HT-29 (cell line): ENCODE measurements at regions not wholly inside any gene's neighbourhood (a gene's known extent, or its start where the extent isn't known, plus 50 kb on each side); places are given as distances from the start of the nearest gene placed in this dataset.

Source experiments
- DNase-seq: peaks from one replicate; pipeline ENCODE4 v3.0.0-alpha.2; 2015; ENCODE audit warnings: low spot score

DNA sequence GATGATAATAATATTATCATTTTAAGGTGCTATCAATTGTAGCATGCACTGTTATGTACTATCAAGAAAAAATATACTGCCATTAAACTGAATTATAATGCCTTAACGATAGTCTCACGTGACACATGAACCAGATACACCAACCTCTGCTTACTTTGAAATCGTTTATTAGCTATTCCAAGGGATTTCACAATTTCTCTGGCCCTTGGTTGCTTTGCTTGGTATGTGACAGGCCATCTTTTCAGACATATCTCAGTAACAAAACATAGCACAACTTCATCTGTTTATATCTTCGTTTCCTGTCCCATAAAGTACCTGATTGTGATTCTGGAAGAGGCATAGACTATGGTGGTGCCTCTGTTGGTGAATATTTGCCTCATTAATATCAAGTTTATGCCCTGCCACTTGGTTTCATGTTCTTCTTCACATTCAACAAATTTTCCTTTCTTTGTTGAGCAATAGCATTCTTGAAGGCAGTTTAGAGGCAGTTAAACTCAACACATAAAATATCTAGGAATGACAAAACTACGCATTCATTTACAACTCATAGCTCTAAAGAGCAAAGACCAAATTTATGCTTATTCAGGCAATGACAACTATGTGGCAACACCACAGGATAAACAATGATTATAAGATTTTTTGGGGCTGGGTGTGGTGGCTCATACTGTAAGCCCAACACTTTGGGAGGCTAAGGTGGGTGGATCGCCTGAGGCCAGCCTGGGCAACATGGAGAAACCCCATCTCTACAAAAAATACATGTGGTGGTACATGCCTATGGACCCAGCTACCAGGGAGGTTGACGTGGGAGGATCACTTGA is 84.3 kb downstream of the MCFD2 start:
- no peak for DNase-seq

DNA sequence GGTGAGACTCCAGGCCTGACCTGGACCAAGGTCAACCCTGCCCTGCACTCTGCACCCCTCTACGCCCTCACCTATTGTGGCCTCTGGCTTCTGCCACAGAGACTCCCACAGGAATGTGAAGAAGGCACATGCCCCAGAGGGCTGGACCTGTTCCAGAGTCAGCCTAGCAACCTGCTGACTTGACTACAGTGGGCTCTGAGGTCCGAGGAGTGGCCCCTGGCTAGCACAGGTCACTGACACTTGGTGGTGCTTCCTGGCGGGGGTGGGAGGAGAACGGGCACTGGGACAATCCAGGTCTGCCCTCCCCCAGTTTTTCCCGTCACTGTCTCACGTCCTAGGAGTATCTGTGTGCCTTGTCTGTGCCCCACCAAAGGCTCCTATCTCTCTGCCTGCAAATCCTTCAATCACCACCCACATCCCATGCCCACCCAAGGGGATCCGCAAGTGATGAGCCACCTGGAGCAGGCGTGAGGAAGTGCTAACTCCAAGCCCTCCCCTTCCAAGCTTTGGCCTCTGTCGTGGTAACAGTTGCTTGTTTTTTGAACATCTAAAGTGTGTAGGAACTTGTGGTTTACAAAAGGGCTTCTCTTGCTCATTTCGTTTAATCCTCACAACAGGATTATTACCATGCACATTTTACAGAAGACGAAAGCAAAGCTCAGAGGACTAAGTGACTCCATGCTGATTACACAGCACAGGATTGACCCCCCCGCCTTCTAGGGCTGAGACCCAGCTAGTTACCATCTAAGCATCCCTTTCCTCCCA is 86.2 kb downstream of the MCFD2 start:
- no peak for DNase-seq

- no peak for DNase-seq
Observed at GRCh38 chr2:46828491-46829230, 86.9 kb downstream of the MCFD2 start.

GRCh38 chr2:46828135-46828438 is 87.5 kb downstream of the MCFD2 start:
- DNase-seq = no peak

GRCh38 chr2:46827274-46828134 is 88.1 kb downstream of the MCFD2 start:
- DNase-seq = no peak

- no peak for DNase-seq
Observed at GRCh38 chr2:46826569-46827245, 88.9 kb downstream of the MCFD2 start.

- DNase-seq = no peak
Observed at GRCh38 chr2:46825939-46826568, 89.6 kb downstream of the MCFD2 start.

DNA sequence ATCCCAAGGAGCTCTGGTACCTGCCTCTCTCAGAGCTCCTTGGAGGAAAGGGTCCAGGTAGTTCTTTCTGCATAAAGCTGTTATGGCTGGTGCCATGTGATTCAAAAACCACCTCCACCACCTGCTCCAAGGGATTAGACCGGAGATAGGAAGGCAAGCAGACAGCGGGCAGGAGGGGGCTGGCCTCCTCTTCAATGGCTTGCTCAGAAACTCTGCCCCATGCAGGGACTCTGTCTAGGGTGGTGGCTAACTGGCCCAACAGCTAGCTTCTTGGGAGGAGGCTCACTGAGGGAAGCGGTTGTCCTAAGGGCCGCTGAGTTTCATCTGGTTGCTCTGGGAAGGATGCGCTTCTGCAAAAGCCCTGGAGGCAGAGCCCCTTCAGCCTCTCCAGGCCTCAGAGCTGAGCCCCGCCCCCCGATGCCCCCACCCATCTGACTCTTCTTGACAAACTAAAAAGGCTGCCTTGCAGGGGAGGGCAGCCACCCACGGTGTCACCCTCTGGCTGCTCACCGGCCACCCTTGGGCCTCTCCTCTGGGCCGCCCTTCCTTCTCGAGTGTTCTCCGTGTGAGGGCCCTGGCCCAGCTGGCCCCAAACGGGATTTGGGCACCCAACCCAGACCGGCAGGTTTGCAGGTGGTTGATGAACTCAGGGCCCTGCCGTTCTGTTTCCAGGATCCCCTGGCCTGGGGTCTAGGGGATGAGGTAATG is 90.2 kb downstream of the MCFD2 start:
- no peak for DNase-seq

GRCh38 chr2:46824611-46825010 is 91.0 kb downstream of the MCFD2 start:
- DNase-seq = no peak

- DNase-seq = no peak
Observed at GRCh38 chr2:46821600-46821999, 94.0 kb downstream of the MCFD2 start.

DNA sequence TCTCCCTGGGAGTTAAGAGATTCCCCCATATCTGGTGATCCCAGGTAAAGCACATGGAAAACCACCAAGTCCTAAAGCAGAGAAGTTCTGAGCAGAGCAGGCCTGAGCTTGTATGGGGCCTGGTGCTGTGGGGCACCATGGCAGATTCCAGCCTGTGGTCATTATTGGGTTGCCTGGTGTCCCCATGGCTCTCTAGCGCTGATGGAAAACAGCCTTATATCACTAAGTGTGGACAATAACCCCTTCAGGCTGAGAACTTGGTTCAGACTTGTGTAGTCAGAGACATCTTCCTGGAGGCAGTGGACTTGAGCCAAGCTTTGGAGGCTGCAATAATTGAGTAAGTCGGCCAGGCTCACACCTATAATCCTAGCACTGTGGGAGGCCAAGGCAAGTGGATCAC is 96.8 kb downstream of the MCFD2 start:
- DNase-seq = no peak

- no peak for DNase-seq
Observed at GRCh38 chr2:46818141-46818621, 97.4 kb downstream of the MCFD2 start.

DNA sequence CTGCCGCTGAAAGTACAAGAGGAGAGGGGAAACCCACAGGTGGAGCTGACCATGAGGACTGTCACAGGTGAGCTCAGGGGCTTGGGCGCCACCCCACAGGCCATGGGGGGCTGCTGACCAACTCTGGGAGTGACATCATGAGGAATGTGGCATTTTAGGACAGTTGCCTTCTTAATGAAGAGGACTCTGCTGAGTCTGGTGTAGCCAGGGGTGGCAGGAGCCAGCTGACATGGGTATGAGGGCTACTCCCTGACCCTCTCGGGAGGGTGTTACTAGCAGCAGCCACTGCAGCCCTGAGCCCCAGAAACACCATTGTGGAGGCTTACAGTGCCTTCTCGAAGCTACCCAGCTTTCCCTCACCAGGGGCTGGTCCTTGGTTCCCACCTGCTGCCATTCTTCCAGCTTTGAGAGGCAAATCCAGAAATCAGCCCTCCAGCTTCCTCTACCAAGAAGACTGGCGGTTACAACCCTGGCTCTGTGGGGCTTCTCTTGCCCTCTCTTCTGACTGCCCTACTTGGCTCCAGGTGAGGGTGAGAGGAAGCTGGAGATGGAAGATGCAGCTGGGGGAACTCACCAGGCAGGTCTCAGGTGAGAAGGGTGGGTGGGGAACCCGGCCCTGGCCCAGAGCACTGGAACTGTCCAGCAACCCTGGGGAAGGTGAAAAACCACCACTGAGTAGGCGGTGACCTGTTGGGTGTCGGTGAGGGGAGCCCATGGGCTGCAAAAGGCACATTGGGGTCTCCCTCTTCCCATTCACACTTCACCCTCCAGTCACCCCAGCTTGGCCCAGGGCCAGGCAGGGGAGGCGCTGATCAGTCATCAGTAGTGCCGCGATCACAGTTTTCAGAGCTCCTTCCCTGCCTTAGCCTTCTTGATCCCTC is 98.5 kb downstream of the MCFD2 start:
- DNase-seq = no peak

GRCh38 chr2:46816151-46816845 is 99.3 kb downstream of the MCFD2 start:
- DNase-seq = no peak

- DNase-seq = no peak
Observed at GRCh38 chr2:46815121-46815802, 100.3 kb downstream of the MCFD2 start.

- DNase-seq = no peak
Observed at GRCh38 chr2:46814160-46814961, 101.2 kb downstream of the MCFD2 start.

DNA sequence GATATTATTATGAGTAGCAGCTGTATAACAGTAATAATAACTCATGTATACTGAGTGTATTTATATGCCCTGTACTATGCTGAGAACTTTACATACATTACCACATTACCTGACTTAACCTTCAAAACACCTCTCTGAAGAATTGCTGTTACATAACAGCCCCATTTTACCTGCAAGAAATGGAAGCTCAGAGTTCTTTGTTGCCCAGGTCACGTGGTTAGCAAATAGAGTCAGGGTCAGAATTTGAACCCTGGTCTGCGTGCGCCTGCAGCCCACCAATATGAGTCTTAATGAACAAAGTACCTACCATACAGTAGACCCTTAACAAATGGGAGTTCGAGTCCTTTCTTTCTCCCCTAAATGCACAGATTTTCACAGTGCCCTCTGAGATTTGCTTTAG is 101.9 kb downstream of the MCFD2 start:
- DNase-seq = no peak
